ENCODE measurements at regions not wholly inside any gene's neighbourhood (a gene's known extent, or its start where the extent isn't known, plus 50 kb on each side); places are given as distances from the start of the nearest gene placed in this dataset.
"Not testable (repeated sequence)": the region's sequence is repeated elsewhere in the genome, so short reads cannot be mapped to it uniquely, and the experiment has no call there.

DNA sequence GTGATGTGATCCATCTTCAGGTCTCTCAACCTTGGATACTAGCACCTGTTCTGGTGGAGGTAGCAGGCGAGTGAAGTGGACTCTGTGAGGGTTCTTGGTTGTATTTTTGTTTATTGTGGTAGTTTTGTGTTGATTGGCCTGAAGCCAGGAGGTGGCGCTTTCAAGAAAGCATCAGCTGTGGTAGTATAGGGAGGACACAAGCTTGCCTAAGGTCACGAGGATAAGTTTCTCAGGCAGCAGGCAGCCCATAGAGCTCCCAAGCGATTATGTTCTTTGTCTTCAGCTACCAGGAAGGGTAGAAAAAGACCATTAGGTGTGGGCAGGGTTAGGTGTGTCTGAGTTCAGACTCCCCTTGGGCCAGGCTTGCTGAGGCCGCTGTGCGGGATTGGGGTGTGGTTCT, 290.8 kb upstream of the TGIF2LY start:
- H3K27ac ChIP-seq (ENCODE audit: low read length); H3K4me1 Mint-ChIP-seq; H3K27me3 Mint-ChIP-seq; H3K4me3 Mint-ChIP-seq; DNase-seq; H3K9me3 ChIP-seq; ATAC-seq (replicated peaks in 1 of 4); CTCF ChIA-PET; H3K36me3 ChIP-seq (ENCODE audit: control insufficient read depth in 2 of 2, extremely low read depth in 1 of 2, insufficient read depth in 1 of 2, low read length in 1 of 2); H3K27ac Mint-ChIP-seq; H3K4me1 ChIP-seq (ENCODE audit: control insufficient read depth in 1 of 2, extremely low read depth in 1 of 2, insufficient read depth in 2 of 2, low read length in 2 of 2); H3K9me3 Mint-ChIP-seq; H3K36me3 Mint-ChIP-seq; H3K4me3 ChIP-seq (ENCODE audit: control insufficient read depth in 1 of 2, extremely low read depth in 1 of 2, low read length in 1 of 2); H3K27me3 ChIP-seq (replicated peaks in 1 of 2; ENCODE audit: control insufficient read depth in 2 of 2, extremely low read depth in 1 of 2, insufficient read depth in 2 of 2, low read length in 1 of 2); POLR2A ChIA-PET: not testable (repeated sequence)
- no CpG with 5 or more reads among the region's 6 CpGs for WGBS (ENCODE audit: insufficient coverage)

DNA sequence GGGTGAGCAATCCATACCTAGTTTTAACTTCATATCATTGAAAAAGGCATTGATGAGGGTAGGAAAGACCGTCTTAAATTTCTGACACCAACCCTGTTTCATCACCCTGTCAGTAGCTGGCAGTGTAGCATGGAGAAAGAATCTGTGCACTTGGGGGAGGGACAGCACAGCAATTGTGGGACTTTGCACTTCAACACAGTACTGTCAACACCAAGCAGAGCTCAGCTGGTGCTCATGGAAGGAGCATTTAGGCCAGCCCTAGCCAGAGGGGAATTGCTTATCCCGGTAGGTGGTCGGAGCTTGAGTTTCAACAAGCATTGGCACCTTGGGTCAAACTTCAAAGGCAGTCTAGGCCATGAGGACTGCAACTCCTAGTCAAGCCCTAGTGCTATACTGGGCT, 281.6 kb upstream of the TGIF2LY start:
- ATAC-seq (replicated peaks in 1 of 4); H3K4me1 Mint-ChIP-seq; H3K27me3 Mint-ChIP-seq; DNase-seq; H3K36me3 ChIP-seq (ENCODE audit: control insufficient read depth in 2 of 2, extremely low read depth in 1 of 2, insufficient read depth in 1 of 2, low read length in 1 of 2); H3K9me3 ChIP-seq; POLR2A ChIA-PET; H3K27ac Mint-ChIP-seq; H3K36me3 Mint-ChIP-seq; H3K27me3 ChIP-seq (replicated peaks in 1 of 2; ENCODE audit: control insufficient read depth in 2 of 2, extremely low read depth in 1 of 2, insufficient read depth in 2 of 2, low read length in 1 of 2); H3K4me1 ChIP-seq (ENCODE audit: control insufficient read depth in 1 of 2, extremely low read depth in 1 of 2, insufficient read depth in 2 of 2, low read length in 2 of 2); H3K4me3 ChIP-seq (ENCODE audit: control insufficient read depth in 1 of 2, extremely low read depth in 1 of 2, low read length in 1 of 2); H3K9me3 Mint-ChIP-seq; CTCF ChIA-PET; H3K27ac ChIP-seq (ENCODE audit: low read length); H3K4me3 Mint-ChIP-seq: not testable (repeated sequence)
- WGBS (ENCODE audit: insufficient coverage): no CpG with 5 or more reads among the region's 3 CpGs

DNA sequence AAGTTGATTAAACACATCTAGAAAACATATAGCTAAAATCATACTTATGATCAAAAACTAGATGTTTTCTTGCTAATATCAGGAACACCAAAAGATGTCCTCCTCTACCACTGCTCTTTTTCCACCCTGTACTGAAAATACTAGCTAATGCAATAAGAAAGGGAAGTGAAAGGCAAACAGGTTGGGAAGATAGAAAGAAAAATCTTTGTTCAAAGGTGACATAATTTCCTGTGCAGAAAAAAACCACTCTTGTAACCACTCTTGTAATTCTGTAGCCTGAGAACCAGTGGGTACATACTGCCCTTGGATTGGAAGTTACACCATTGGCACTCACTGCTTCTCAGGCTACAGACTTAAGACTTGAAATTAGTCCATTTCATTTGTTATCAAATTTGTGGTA, 258.9 kb upstream of the TGIF2LY start:
- H3K36me3 Mint-ChIP-seq; H3K9me3 ChIP-seq; H3K27me3 ChIP-seq (replicated peaks in 1 of 2; ENCODE audit: control insufficient read depth in 2 of 2, extremely low read depth in 1 of 2, insufficient read depth in 2 of 2, low read length in 1 of 2); DNase-seq; H3K36me3 ChIP-seq (ENCODE audit: control insufficient read depth in 2 of 2, extremely low read depth in 1 of 2, insufficient read depth in 1 of 2, low read length in 1 of 2); CTCF ChIA-PET; H3K4me1 Mint-ChIP-seq; ATAC-seq (replicated peaks in 1 of 4); H3K9me3 Mint-ChIP-seq; H3K27ac Mint-ChIP-seq; POLR2A ChIA-PET; H3K4me3 ChIP-seq (ENCODE audit: control insufficient read depth in 1 of 2, extremely low read depth in 1 of 2, low read length in 1 of 2); H3K4me1 ChIP-seq (ENCODE audit: control insufficient read depth in 1 of 2, extremely low read depth in 1 of 2, insufficient read depth in 2 of 2, low read length in 2 of 2); H3K4me3 Mint-ChIP-seq; H3K27me3 Mint-ChIP-seq; H3K27ac ChIP-seq (ENCODE audit: low read length): not testable (repeated sequence)

DNA sequence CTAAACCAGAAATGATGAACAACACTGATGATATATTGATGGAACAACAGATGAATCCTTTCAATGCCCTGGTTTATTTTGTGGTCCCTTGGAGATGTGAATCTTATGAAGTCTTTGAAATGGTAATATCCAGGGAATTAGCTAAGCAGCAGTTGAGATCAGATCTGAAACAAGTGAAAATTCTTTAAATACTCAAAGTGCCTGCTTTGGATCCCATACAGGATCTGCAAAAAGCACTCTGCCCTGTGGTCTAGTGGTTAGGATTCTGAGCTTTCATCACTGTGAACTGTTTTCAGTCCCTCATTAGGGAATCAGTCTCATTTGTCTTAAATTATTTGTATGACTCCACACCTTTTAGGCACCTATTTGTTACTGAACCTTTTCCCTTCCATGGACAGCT, 211.3 kb upstream of the TGIF2LY start:
- ATAC-seq (replicated peaks in 1 of 4); CTCF ChIA-PET; H3K4me3 ChIP-seq (ENCODE audit: control insufficient read depth in 1 of 2, extremely low read depth in 1 of 2, low read length in 1 of 2); H3K4me3 Mint-ChIP-seq; DNase-seq; H3K27me3 Mint-ChIP-seq; H3K9me3 ChIP-seq; H3K27me3 ChIP-seq (replicated peaks in 1 of 2; ENCODE audit: control insufficient read depth in 2 of 2, extremely low read depth in 1 of 2, insufficient read depth in 2 of 2, low read length in 1 of 2); H3K27ac ChIP-seq (ENCODE audit: low read length); H3K36me3 ChIP-seq (ENCODE audit: control insufficient read depth in 2 of 2, extremely low read depth in 1 of 2, insufficient read depth in 1 of 2, low read length in 1 of 2); POLR2A ChIA-PET; H3K27ac Mint-ChIP-seq; H3K4me1 Mint-ChIP-seq; H3K4me1 ChIP-seq (ENCODE audit: control insufficient read depth in 1 of 2, extremely low read depth in 1 of 2, insufficient read depth in 2 of 2, low read length in 2 of 2); H3K9me3 Mint-ChIP-seq; H3K36me3 Mint-ChIP-seq: not testable (repeated sequence)

DNA sequence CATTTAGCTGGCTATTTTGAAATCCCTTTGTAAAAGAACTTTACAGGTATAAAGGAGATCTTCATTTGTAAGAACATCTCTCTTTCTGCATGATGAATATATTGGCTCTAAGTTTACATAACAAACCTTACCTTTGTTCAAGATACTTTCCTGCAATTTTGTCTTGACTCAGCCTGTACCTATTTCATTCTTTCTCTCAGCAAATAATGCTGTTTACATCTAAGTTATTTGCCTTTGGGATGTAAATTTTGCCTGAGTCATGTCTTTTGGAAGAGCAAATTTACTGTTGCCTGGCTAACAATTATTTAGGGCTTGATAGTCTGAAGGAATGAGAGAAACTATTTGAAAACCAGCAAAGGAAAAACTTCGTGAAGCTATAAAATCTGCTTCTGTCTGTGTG, 210.4 kb upstream of the TGIF2LY start:
- ATAC-seq (replicated peaks in 1 of 4); H3K36me3 Mint-ChIP-seq; H3K4me3 Mint-ChIP-seq; H3K4me1 ChIP-seq (ENCODE audit: control insufficient read depth in 1 of 2, extremely low read depth in 1 of 2, insufficient read depth in 2 of 2, low read length in 2 of 2); H3K4me1 Mint-ChIP-seq; DNase-seq; H3K27me3 Mint-ChIP-seq; H3K4me3 ChIP-seq (ENCODE audit: control insufficient read depth in 1 of 2, extremely low read depth in 1 of 2, low read length in 1 of 2); H3K9me3 ChIP-seq; CTCF ChIA-PET; POLR2A ChIA-PET; H3K27ac Mint-ChIP-seq; H3K9me3 Mint-ChIP-seq; H3K27me3 ChIP-seq (replicated peaks in 1 of 2; ENCODE audit: control insufficient read depth in 2 of 2, extremely low read depth in 1 of 2, insufficient read depth in 2 of 2, low read length in 1 of 2); H3K36me3 ChIP-seq (ENCODE audit: control insufficient read depth in 2 of 2, extremely low read depth in 1 of 2, insufficient read depth in 1 of 2, low read length in 1 of 2); H3K27ac ChIP-seq (ENCODE audit: low read length): not testable (repeated sequence)
- no CpG with 5 or more reads among the region's 1 CpG for WGBS (ENCODE audit: insufficient coverage)

DNA sequence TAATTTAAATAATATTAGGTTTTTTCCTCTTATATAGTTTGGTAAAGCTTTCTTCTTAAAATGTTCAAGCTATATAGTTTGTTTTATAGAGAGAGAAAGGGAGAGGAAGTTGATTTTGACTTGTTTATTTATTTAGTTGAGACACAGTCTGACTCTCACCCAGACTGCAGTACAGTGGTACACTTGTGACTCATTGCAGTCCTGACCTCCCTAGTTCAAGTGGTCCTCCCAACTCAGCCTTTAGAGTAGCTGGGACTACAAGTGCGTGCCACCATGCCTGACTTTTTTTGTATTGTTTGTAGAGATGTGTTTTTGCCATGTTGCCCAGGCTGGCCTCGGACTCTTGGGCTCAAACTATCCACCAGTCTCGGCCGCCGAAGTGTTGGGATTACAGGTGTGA, 187.4 kb upstream of the TGIF2LY start:
- H3K27me3 Mint-ChIP-seq; H3K4me3 ChIP-seq (ENCODE audit: control insufficient read depth in 1 of 2, extremely low read depth in 1 of 2, low read length in 1 of 2); CTCF ChIA-PET; H3K9me3 Mint-ChIP-seq; H3K36me3 Mint-ChIP-seq; H3K4me1 Mint-ChIP-seq; H3K4me1 ChIP-seq (ENCODE audit: control insufficient read depth in 1 of 2, extremely low read depth in 1 of 2, insufficient read depth in 2 of 2, low read length in 2 of 2); H3K27ac Mint-ChIP-seq; H3K27ac ChIP-seq (ENCODE audit: low read length); ATAC-seq (replicated peaks in 1 of 4); H3K9me3 ChIP-seq; H3K27me3 ChIP-seq (replicated peaks in 1 of 2; ENCODE audit: control insufficient read depth in 2 of 2, extremely low read depth in 1 of 2, insufficient read depth in 2 of 2, low read length in 1 of 2); POLR2A ChIA-PET; H3K36me3 ChIP-seq (ENCODE audit: control insufficient read depth in 2 of 2, extremely low read depth in 1 of 2, insufficient read depth in 1 of 2, low read length in 1 of 2); DNase-seq; H3K4me3 Mint-ChIP-seq: not testable (repeated sequence)
- no CpG with 5 or more reads among the region's 5 CpGs for WGBS (ENCODE audit: insufficient coverage)

DNA sequence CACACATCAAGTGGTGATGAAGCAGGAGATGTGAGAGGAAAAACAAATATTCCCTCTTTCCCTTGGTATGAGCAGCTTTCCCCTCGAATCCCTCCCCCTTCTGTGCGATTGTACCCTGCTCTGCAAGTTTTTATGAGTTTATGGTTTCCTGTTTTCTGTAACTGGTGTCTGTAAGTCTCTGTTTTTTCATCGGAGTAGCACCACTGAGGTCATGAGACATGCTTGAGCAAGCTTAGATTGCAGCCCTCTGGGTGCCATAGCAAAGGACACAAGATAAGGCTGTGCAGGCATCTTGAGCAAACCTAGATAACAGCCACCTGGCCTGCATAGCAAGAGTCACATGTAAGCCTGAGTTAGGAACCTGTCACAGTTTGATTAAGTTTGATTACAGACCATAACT, 174.6 kb upstream of the TGIF2LY start:
- CTCF ChIA-PET; DNase-seq; H3K9me3 ChIP-seq; H3K4me1 Mint-ChIP-seq; H3K27ac ChIP-seq (ENCODE audit: low read length); H3K36me3 ChIP-seq (ENCODE audit: control insufficient read depth in 2 of 2, extremely low read depth in 1 of 2, insufficient read depth in 1 of 2, low read length in 1 of 2); H3K36me3 Mint-ChIP-seq; H3K4me1 ChIP-seq (ENCODE audit: control insufficient read depth in 1 of 2, extremely low read depth in 1 of 2, insufficient read depth in 2 of 2, low read length in 2 of 2); H3K4me3 Mint-ChIP-seq; H3K4me3 ChIP-seq (ENCODE audit: control insufficient read depth in 1 of 2, extremely low read depth in 1 of 2, low read length in 1 of 2); ATAC-seq (replicated peaks in 1 of 4); H3K9me3 Mint-ChIP-seq; POLR2A ChIA-PET; H3K27ac Mint-ChIP-seq; H3K27me3 ChIP-seq (replicated peaks in 1 of 2; ENCODE audit: control insufficient read depth in 2 of 2, extremely low read depth in 1 of 2, insufficient read depth in 2 of 2, low read length in 1 of 2): not testable (repeated sequence)
- H3K27me3 Mint-ChIP-seq: peaks cover 0 to 10% of the 10 kb centered on the region in 2 donors
- no CpG with 5 or more reads among the region's 3 CpGs for WGBS (ENCODE audit: insufficient coverage)
